Mammary epithelial cell (primary cell): ENCODE measurements at regions not wholly inside any gene's neighbourhood (a gene's known extent, or its start where the extent isn't known, plus 50 kb on each side); places are given as distances from the start of the nearest gene placed in this dataset.

Experiments used
- CTCF ChIP-seq, 2 donors: IDR thresholded peaks in 1 of 2; conservative IDR thresholded peaks in 1 of 2; 2 replicates each; pipeline ENCODE4 v1.5.1; 2011 to 2012; ENCODE audit warnings: inconsistent platforms in 2 of 2, low read length in 2 of 2, mild to moderate bottlenecking in 2 of 2, control low read depth in 1 of 2, low read depth in 1 of 2; ENCODE audit not compliant: insufficient read depth in 1 of 2; ENCODE audit errors: extremely low read depth in 1 of 2
- EZH2 ChIP-seq: IDR thresholded peaks from 2 replicates; pipeline ENCODE4 v1.6.1; 2012; ENCODE audit warnings: low read length, inconsistent platforms, borderline replicate concordance

- TF ChIP-seq EZH2 (no peak), CTCF (conservative IDR thresholded peaks at IDR 0.05 in 1 of 2, IDR thresholded peaks at IDR 0.05 in 1 of 2; ENCODE audit: extremely low read depth in 1 of 2, insufficient read depth in 1 of 2, low read depth in 1 of 2, low read length in 2 of 2) (no peak)
These were observed 961.9 kb downstream of the TMEM121 start for GRCh38 chr14:106488291-106488690.
